DMS153 treated with DMSO at 0.1 percent for 48 hours (cell line): ENCODE measurements at regions not wholly inside any gene's neighbourhood (a gene's known extent, or its start where the extent isn't known, plus 50 kb on each side); places are given as distances from the start of the nearest gene placed in this dataset.

ENCODE experiments used
- DNase-seq: peaks from one replicate; lab custom pipeline; 2025; ENCODE audit not compliant: unreplicated experiment; lab: John Stamatoyannopoulos, UW

GRCh38 chr20:50371878-50372769 lies 138.1 kb upstream of the PTPN1 start:
- peak; percentile 80 for DNase-seq

GRCh38 chr20:50372770-50373088 lies 137.5 kb upstream of the PTPN1 start:
- DNase-seq = no peak

- no peak for DNase-seq
Measured at GRCh38 chr20:50373674-50374286, 136.4 kb upstream of the PTPN1 start.

GRCh38 chr20:50374541-50375078 lies 135.6 kb upstream of the PTPN1 start:
- no peak for DNase-seq

- DNase-seq = no peak
Measured at GRCh38 chr20:50376179-50376887, 133.8 kb upstream of the PTPN1 start.

GRCh38 chr20:50376888-50377459 lies 133.2 kb upstream of the PTPN1 start:
- DNase-seq = no peak

- no peak for DNase-seq
Measured at GRCh38 chr20:50378170-50379000, 131.8 kb upstream of the PTPN1 start.

GRCh38 chr20:50379049-50379990 lies 130.9 kb upstream of the PTPN1 start:
- DNase-seq = no peak

GRCh38 chr20:50379991-50380696 lies 130.0 kb upstream of the PTPN1 start:
- DNase-seq = no peak

- no peak for DNase-seq
Measured at GRCh38 chr20:50380697-50381040, 129.5 kb upstream of the PTPN1 start.

GRCh38 chr20:50381075-50381732 lies 129.0 kb upstream of the PTPN1 start:
- DNase-seq = no peak

GRCh38 chr20:50381771-50382593 lies 128.2 kb upstream of the PTPN1 start:
- DNase-seq = no peak

GRCh38 chr20:50385733-50386640 lies 124.2 kb upstream of the PTPN1 start:
- DNase-seq = no peak

GRCh38 chr20:50386641-50386960 lies 123.6 kb upstream of the PTPN1 start:
- no peak for DNase-seq

GRCh38 chr20:50387218-50387995 lies 122.8 kb upstream of the PTPN1 start:
- DNase-seq = no peak

GRCh38 chr20:50387996-50388332 lies 122.2 kb upstream of the PTPN1 start:
- no peak for DNase-seq
